ENCODE measurements at regions not wholly inside any gene's neighbourhood (a gene's known extent, or its start where the extent isn't known, plus 50 kb on each side); places are given as distances from the start of the nearest gene placed in this dataset.

DNA sequence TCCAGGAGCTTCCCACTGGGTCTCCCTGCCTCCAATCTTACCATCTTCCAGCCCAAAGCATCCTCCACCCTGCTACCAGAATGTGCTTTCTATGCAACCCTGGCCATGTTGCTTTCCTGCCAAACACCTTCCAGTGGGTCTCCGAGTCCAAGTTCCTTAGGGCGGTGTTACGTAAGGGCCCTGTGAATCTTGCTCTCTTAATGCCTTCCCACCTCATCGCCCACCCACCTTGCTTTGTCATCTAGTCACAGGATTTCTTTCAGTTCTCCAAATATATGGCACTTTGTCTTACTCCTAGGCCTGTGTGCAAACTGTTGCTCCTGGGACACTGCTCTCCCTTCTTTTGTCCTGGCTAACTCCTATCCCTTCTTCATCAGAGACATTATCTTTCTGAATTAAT lies 344.5 kb downstream of the RPS24 start:
- no peak for DNase-seq (ENCODE audit: low read depth, low spot score)
- TF ChIP-seq FOXP2 (optimal IDR thresholded peaks at IDR 0.05; ENCODE audit: control extremely low read depth, extremely low read length, insufficient read depth) (no peak), EZH2 (IDR thresholded peaks at IDR 0.05) (no peak), POLR2AphosphoS5 (IDR thresholded peaks at IDR 0.05; ENCODE audit: borderline replicate concordance, low read depth, low read length) (no peak)
- Histone ChIP-seq H3K27ac (no peak overlapping the region), H3K9ac (ENCODE audit: insufficient read length) (no peak overlapping the region), H3K4me3 (no peak overlapping the region), H3K36me3 (ENCODE audit: insufficient read depth, low read length) (no peaks in the 10 kb centered on the region), H3K9me3 (ENCODE audit: low read depth, low read length) (no peaks in the 10 kb centered on the region)

DNA sequence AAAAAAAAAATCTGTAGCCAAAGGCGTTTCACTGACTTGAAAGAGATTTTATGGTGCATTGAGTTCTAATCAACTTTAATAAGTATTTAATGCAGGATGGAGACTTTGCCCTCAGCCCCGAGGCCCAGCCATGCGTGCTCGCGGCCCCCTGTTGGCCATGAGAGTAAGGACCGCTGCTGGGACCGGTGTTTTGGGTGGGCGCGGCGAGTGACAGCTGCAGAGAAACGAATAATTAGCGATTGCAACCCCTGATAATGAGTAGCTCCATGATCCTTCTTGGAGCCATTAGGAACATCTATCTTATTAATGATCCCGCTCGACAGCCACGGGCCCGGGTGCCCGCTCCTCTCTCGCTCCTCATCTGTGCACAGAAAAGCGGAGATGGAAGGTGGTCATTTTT lies 347.4 kb downstream of the RPS24 start:
- no peaks in the 10 kb centered on the region for H3K36me3 ChIP-seq (ENCODE audit: insufficient read depth, low read length)
- no peak overlapping the region for H3K27ac ChIP-seq
- H3K9me3 ChIP-seq (ENCODE audit: low read depth, low read length): no peaks in the 10 kb centered on the region
- no peak overlapping the region for H3K4me3 ChIP-seq
- DNase-seq (ENCODE audit: low read depth, low spot score): no peak
- no peak for TF ChIP-seq POLR2AphosphoS5 (IDR thresholded peaks at IDR 0.05; ENCODE audit: borderline replicate concordance, low read depth, low read length)
- no peak for TF ChIP-seq EZH2 (IDR thresholded peaks at IDR 0.05)
- TF ChIP-seq FOXP2 (optimal IDR thresholded peaks at IDR 0.05; ENCODE audit: control extremely low read depth, extremely low read length, insufficient read depth): no peak
- no peak overlapping the region for H3K9ac ChIP-seq (ENCODE audit: insufficient read length)

DNA sequence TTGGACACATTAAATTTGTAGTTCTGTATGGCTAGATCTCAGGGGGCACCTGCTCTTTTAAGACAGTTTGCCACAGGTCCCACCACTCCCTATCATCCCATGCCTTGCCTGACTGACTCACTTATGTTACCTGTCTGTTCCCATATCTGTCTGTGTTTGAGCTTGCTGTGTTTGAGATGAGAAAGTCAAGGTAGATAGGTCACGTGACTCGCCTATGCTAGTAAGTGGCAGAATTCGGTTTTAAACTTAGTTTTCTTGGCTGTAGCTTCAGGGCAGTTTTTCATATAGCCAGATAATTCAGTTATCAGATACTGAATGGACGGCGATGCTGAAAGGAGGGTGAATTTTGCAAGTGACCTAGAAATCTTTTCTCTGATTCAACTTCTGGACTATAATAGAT lies 348.4 kb downstream of the RPS24 start:
- no peak for DNase-seq (ENCODE audit: low read depth, low spot score)
- Histone ChIP-seq H3K27ac (no peak overlapping the region), H3K4me3 (no peak overlapping the region), H3K9ac (ENCODE audit: insufficient read length) (no peak overlapping the region), H3K9me3 (ENCODE audit: low read depth, low read length) (no peaks in the 10 kb centered on the region), H3K36me3 (ENCODE audit: insufficient read depth, low read length) (no peaks in the 10 kb centered on the region)
- TF ChIP-seq EZH2 (IDR thresholded peaks at IDR 0.05): no peak
- no peak for TF ChIP-seq POLR2AphosphoS5 (IDR thresholded peaks at IDR 0.05; ENCODE audit: borderline replicate concordance, low read depth, low read length)
- no peak for TF ChIP-seq FOXP2 (optimal IDR thresholded peaks at IDR 0.05; ENCODE audit: control extremely low read depth, extremely low read length, insufficient read depth)

DNA sequence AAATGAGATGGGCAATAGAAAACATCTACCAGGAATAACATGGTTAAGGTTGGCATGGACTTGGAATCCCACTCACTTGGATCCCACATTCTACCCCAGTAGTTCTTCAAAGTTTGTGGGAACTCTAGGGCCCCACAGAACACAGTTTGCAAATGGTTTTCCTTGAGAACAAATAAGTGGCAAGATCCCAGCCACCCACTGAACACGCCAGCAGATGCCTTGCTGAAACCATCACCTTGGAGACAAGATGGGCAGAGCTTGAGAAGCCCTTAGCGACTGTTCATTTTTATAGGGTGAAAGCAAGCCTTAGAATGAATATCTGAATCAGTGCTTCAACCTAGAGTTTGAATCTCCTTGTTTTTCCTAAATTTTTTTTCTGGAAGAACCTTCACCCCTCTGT lies 349.1 kb downstream of the RPS24 start:
- no peak for DNase-seq (ENCODE audit: low read depth, low spot score)
- H3K36me3 ChIP-seq (ENCODE audit: insufficient read depth, low read length): no peaks in the 10 kb centered on the region
- no peak overlapping the region for H3K4me3 ChIP-seq
- no peak overlapping the region for H3K27ac ChIP-seq
- H3K9ac ChIP-seq (ENCODE audit: insufficient read length): no peak overlapping the region
- H3K9me3 ChIP-seq (ENCODE audit: low read depth, low read length): no peaks in the 10 kb centered on the region
- TF ChIP-seq FOXP2 (optimal IDR thresholded peaks at IDR 0.05; ENCODE audit: control extremely low read depth, extremely low read length, insufficient read depth) (no peak), EZH2 (IDR thresholded peaks at IDR 0.05) (no peak), POLR2AphosphoS5 (IDR thresholded peaks at IDR 0.05; ENCODE audit: borderline replicate concordance, low read depth, low read length) (no peak)

DNA sequence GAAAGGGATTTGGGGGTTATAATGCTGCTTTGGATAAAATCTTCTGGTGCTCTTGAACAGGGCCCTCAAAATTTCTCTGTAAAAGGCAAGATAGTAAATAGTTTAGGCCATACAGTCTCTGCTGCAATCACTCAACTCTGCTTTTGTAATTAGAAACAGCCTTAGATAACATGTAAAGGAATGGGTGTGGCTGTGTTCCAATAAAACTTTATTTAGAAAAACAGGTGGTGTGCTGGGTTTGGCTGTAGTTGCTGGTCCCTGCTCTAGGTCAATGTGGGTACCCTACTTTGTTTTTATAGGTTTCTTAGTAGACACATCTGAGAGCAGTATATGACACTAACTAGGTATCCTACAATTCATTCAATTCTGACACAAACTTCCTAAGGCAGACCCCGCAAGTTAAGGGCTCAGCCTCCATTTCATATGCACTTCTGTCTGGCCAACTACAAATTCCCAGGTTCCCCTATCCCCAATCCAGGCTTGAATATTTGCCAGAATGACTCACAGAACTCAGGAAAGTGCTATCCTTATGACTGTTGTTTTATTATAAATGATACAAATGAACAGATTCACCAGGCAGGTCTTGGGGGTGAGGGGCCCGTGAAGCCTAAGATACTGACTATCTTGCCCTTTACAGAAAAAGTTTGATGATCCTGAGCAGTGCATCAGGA lies 349.9 kb downstream of the RPS24 start:
- no peaks in the 10 kb centered on the region for H3K9me3 ChIP-seq (ENCODE audit: low read depth, low read length)
- H3K4me3 ChIP-seq: no peak overlapping the region
- peak overlapping the region; percentile 57; the same call in 1 of the 2 replicates for H3K27ac ChIP-seq
- H3K9ac ChIP-seq (ENCODE audit: insufficient read length): no peak overlapping the region
- TF ChIP-seq POLR2AphosphoS5 (IDR thresholded peaks at IDR 0.05; ENCODE audit: borderline replicate concordance, low read depth, low read length) (no peak), FOXP2 (optimal IDR thresholded peaks at IDR 0.05; ENCODE audit: control extremely low read depth, extremely low read length, insufficient read depth) (no peak), EZH2 (IDR thresholded peaks at IDR 0.05) (no peak)
- H3K36me3 ChIP-seq (ENCODE audit: insufficient read depth, low read length): no peaks in the 10 kb centered on the region
- DNase-seq (ENCODE audit: low read depth, low spot score): no peak

DNA sequence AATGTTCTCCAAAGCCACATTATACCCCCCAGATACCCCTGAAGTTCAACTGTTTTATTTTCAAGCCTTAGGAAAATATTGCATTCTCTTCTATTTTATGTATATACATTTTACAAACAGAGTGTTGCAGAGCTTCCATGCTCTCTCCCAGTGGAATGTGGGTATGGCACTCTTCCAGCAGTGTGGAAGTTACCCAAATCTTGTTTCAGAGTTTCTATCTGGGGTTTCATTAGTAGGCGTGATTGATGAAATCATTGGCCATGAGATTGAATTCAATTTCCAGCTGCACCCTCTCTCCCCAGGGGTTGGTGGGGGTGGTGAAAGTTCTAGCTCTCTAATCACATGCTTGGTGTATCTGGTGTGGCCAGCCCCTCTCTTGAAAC lies 350.4 kb downstream of the RPS24 start:
- no peak for DNase-seq (ENCODE audit: low read depth, low spot score)
- Histone ChIP-seq H3K36me3 (ENCODE audit: insufficient read depth, low read length) (no peaks in the 10 kb centered on the region), H3K9me3 (ENCODE audit: low read depth, low read length) (no peaks in the 10 kb centered on the region), H3K9ac (ENCODE audit: insufficient read length) (no peak overlapping the region), H3K27ac (peak overlapping the region; percentile 57; the same call in 1 of the 2 replicates), H3K4me3 (no peak overlapping the region)
- TF ChIP-seq EZH2 (IDR thresholded peaks at IDR 0.05) (no peak), FOXP2 (optimal IDR thresholded peaks at IDR 0.05; ENCODE audit: control extremely low read depth, extremely low read length, insufficient read depth) (no peak), POLR2AphosphoS5 (IDR thresholded peaks at IDR 0.05; ENCODE audit: borderline replicate concordance, low read depth, low read length) (no peak)

DNA sequence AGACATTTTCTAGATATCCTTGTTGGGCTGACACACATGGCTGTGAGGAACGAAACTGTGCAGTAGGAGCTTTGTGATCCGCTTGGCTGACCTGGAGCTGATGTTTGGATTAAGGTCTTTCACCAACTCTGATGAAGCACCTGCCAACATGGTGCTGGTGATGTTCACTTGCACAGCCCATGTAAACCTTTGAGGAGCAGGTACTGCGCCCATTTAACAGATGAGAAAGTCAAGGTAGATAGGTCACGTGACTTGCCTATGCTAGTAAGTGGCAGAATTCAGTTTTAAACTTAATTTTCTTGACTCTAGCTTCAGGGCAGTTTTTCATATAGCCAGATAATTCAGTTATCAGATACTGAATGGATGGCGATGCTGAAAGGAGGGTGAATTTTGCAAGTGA lies 351.9 kb downstream of the RPS24 start:
- H3K9ac ChIP-seq (ENCODE audit: insufficient read length): no peak overlapping the region
- no peaks in the 10 kb centered on the region for H3K36me3 ChIP-seq (ENCODE audit: insufficient read depth, low read length)
- DNase-seq (ENCODE audit: low read depth, low spot score): no peak
- no peak overlapping the region for H3K4me3 ChIP-seq
- no peak for TF ChIP-seq EZH2 (IDR thresholded peaks at IDR 0.05)
- no peak for TF ChIP-seq POLR2AphosphoS5 (IDR thresholded peaks at IDR 0.05; ENCODE audit: borderline replicate concordance, low read depth, low read length)
- no peak for TF ChIP-seq FOXP2 (optimal IDR thresholded peaks at IDR 0.05; ENCODE audit: control extremely low read depth, extremely low read length, insufficient read depth)
- no peak overlapping the region for H3K27ac ChIP-seq
- no peaks in the 10 kb centered on the region for H3K9me3 ChIP-seq (ENCODE audit: low read depth, low read length)

DNA sequence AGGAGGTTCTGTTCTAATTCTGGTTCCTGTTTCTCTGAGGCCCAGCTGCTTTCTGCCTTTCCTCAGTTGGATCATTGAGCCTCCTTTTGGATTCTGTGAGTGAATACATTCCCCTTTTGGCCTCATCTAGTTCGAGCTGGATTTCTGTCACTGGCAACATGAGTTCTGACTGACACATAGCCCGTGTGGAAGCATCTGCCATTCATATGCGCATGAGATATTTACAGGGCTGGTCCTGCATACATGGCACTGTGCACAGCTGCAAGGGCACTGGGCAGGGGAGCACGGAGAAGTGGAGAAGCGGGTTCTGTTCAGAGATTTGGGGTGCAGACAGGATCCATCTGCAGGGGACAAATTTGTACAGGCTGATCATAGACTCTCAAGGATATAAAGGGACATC lies 352.8 kb downstream of the RPS24 start:
- Histone ChIP-seq H3K9me3 (ENCODE audit: low read depth, low read length) (no peaks in the 10 kb centered on the region), H3K4me3 (no peak overlapping the region), H3K27ac (no peak overlapping the region), H3K9ac (ENCODE audit: insufficient read length) (no peak overlapping the region), H3K36me3 (ENCODE audit: insufficient read depth, low read length) (no peaks in the 10 kb centered on the region)
- no peak for TF ChIP-seq POLR2AphosphoS5 (IDR thresholded peaks at IDR 0.05; ENCODE audit: borderline replicate concordance, low read depth, low read length)
- no peak for TF ChIP-seq FOXP2 (optimal IDR thresholded peaks at IDR 0.05; ENCODE audit: control extremely low read depth, extremely low read length, insufficient read depth)
- TF ChIP-seq EZH2 (IDR thresholded peaks at IDR 0.05): no peak
- DNase-seq (ENCODE audit: low read depth, low spot score): no peak

Data from SK-N-MC (cell line).